HepG2 (cell line): ENCODE measurements at regions not wholly inside any gene's neighbourhood (a gene's known extent, or its start where the extent isn't known, plus 50 kb on each side); places are given as distances from the start of the nearest gene placed in this dataset.

Experiments
- ATAC-seq: fragments of 200-7000 bp; cut with Tn5 transposase; 3 replicates; pipeline ENCODE4 v1.9.1; 2020; ENCODE audit warnings: mild to moderate bottlenecking, moderate library complexity
- BruUV-seq: library from RNA; stranded (reverse); fragments of 400-500 nt; replicated peaks from 2 replicates; lab custom pipeline; 2021; lab: Mats Ljungman, UMichigan
- CTCF ChIA-PET: fragments of 300-600 bp; formaldehyde crosslinking; extraction: SDS; loops from one replicate; lab custom pipeline; 2021; ENCODE audit warnings: low total read pairs, inconsistent platforms, low intra/inter-chr PET ratio; lab: Yijun Ruan, JAX
- POLR2A ChIA-PET: fragments of 350-600 bp; sonication (Branson Sonifier 250); formaldehyde crosslinking; loops from one replicate; lab custom pipeline; 2020; ENCODE audit warnings: antibody characterized with exemption, inconsistent platforms; lab: Yijun Ruan, JAX
- DNase-seq: peaks from one replicate; pipeline ENCODE4 v3.0.0-alpha.2; 2015; ENCODE audit warnings: low spot score
- FAIRE-seq: peaks from 3 replicates; lab custom pipeline; 2011; peaks lifted over from hg19 to GRCh38; lab: Jason Lieb, UNC
- H2AFZ ChIP-seq: one replicate; pipeline ENCODE4 v1.6.1; 2011; ENCODE audit warnings: low read length, inconsistent platforms
- H3K27ac ChIP-seq: fragments of 300-600 bp; 3 replicates; pipeline ENCODE4 v1.8.0; 2011; ENCODE audit warnings: mixed run types, mild to moderate bottlenecking, mixed read lengths, low read length, inconsistent platforms; ENCODE audit not compliant: insufficient read depth; ENCODE audit errors: extremely low read length
- H3K27me3 ChIP-seq, 2 experiments: fragments of 200-600 bp in 1 of 2; 2 replicates in 1 of 2; 3 replicates in 1 of 2; pipeline versions ENCODE4 v1.6.0 to v1.8.0; 2011; ENCODE audit warnings: low read length in 2 of 2, mild to moderate bottlenecking in 2 of 2, moderate library complexity in 2 of 2, inconsistent platforms in 1 of 2; ENCODE audit not compliant: insufficient read depth in 2 of 2, control insufficient read depth in 1 of 2
- H3K36me3 ChIP-seq, 2 experiments: fragments of 200-600 bp in 1 of 2; replicated peaks in 1 of 2; 2 replicates in 1 of 2; 3 replicates in 1 of 2; pipeline versions ENCODE4 v1.5.1 to v1.8.0; 2011; ENCODE audit warnings: low read length in 2 of 2, inconsistent platforms in 1 of 2; ENCODE audit not compliant: insufficient read depth in 2 of 2, control insufficient read depth in 1 of 2
- H3K4me1 ChIP-seq: 2 replicates; pipeline ENCODE4 v1.5.1; 2012; ENCODE audit warnings: low read length, inconsistent platforms; ENCODE audit not compliant: insufficient read depth
- H3K4me2 ChIP-seq: 2 replicates; pipeline ENCODE4 v1.6.0; 2011; ENCODE audit warnings: low read depth, low read length, inconsistent platforms
- H3K4me3 ChIP-seq, 3 experiments: fragments of 200-600 bp in 1 of 3; sonication (generic), shearing (Covaris generic) in 1 of 3; replicated peaks in 1 of 3; 2 replicates each; pipeline ENCODE4 v1.5.1; 2011 to 2016; ENCODE audit warnings: low read length in 3 of 3, inconsistent platforms in 2 of 3, low read depth in 2 of 3, mild to moderate bottlenecking in 2 of 3, control low read depth in 1 of 3, mixed read lengths in 1 of 3; ENCODE audit not compliant: insufficient read depth in 1 of 3
- H3K79me2 ChIP-seq: one replicate; pipeline ENCODE4 v1.6.1; 2011; ENCODE audit warnings: low read length, inconsistent platforms; ENCODE audit not compliant: insufficient read depth
- H3K9ac ChIP-seq: 2 replicates; pipeline ENCODE4 v1.6.0; 2011; ENCODE audit warnings: mild to moderate bottlenecking, low read depth, low read length, inconsistent platforms; ENCODE audit not compliant: insufficient read depth
- H3K9me3 ChIP-seq: 2 replicates; pipeline ENCODE4 v1.5.1; 2012; ENCODE audit warnings: mild to moderate bottlenecking, low read length
- H4K20me1 ChIP-seq: 2 replicates; pipeline ENCODE4 v1.6.0; 2011; ENCODE audit warnings: inconsistent platforms, mild to moderate bottlenecking, low read length, moderate library complexity; ENCODE audit not compliant: insufficient read depth
- ATF6 ChIP-seq: sonication (generic); formaldehyde crosslinking; conservative IDR thresholded peaks from 2 replicates; pipeline ENCODE4 v1.4.0; 2020; ENCODE audit warnings: missing genetic modification reagents
- SATB2 ChIP-seq: sonication (generic); formaldehyde crosslinking; IDR thresholded peaks from 2 replicates; pipeline ENCODE4 v1.5.0; 2020; ENCODE audit warnings: missing genetic modification reagents
- ZBTB3 ChIP-seq: sonication (generic); formaldehyde crosslinking; IDR thresholded peaks from 2 replicates; pipeline ENCODE4 v1.4.0; 2020; ENCODE audit warnings: low read depth, mild to moderate bottlenecking, moderate library complexity, missing genetic modification reagents, borderline replicate concordance
- ZNF407 ChIP-seq: sonication (generic); formaldehyde crosslinking; IDR thresholded peaks from one replicate; pipeline ENCODE4 v1.5.1; 2020; ENCODE audit warnings: mild to moderate bottlenecking, missing genetic modification reagents; ENCODE audit errors: not compliant biosample characterization
- ZNF883 ChIP-seq: sonication (generic); formaldehyde crosslinking; IDR thresholded peaks from 2 replicates; pipeline ENCODE4 v1.5.1; 2020; ENCODE audit warnings: mild to moderate bottlenecking, missing genetic modification reagents; ENCODE audit errors: not compliant biosample characterization
- WGBS: methylation state at CpG from one replicate; pipeline ENCODE4 v1.1.6; 2017; ENCODE audit warnings: low lambda C conversion rate; 5-methylcytosine and 5-hydroxymethylcytosine counted together
- in situ Hi-C: cut with HindIII; loops from 2 replicates; pipeline ENCODE4 v1.10.0; 2017; ENCODE audit warnings: low pct_unique_long_range_greater_than_20kb; ENCODE audit not compliant: extremely low pct_ligation_motif_present
- intact Hi-C: fragments of 100-400 bp; cut with micrococcal nuclease; formaldehyde crosslinking; loops from one replicate; pipeline ENCODE4 v1.10.0; 2022; ENCODE audit not compliant: unreplicated experiment

DNA sequence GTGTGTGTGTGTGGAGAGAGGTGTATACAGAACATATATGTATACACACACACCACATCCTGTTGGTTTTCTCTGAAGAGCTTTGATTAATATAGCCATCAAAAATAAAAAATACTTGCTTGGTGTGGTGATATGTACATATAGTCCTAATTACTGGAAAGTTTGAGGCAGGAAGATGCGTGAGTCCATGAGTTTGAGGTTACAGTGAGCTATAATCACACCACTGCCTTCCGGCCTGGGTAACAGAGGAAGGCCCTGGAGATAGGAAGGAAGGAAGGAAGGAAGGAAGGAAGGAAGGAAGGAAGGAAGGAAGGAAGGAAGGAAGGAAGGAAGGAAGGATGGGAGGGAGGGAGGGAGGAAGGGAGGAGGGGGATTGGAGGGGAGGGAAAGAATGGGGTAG is 360.4 kb upstream of the CPEB2 start:
- Histone ChIP-seq H3K4me2 (no peak overlapping the region), H3K27ac (no peak overlapping the region), H2AFZ (no peak overlapping the region), H3K4me3 (no peak overlapping the region), H3K9me3 (peaks cover 62% of the 10 kb centered on the region), H3K36me3 (no peaks in the 10 kb centered on the region), H3K79me2 (no peaks in the 10 kb centered on the region), H3K9ac (no peak overlapping the region), H3K27me3 (no peaks in the 10 kb centered on the region), H4K20me1 (no peaks in the 10 kb centered on the region), H3K4me1 (no peaks in the 10 kb centered on the region)
- FAIRE-seq (no peak), DNase-seq (no peak), ATAC-seq (no peak)
- in situ Hi-C loops (no loop called here), intact Hi-C loops (no loop called here)
- ChIA-PET POLR2A (no interaction called here), CTCF (no interaction called here)
- no TSS peak for BruUV-seq
- WGBS: 19% methylated on average over 2 of the region's 2 CpGs
- no peak for TF ChIP-seq SATB2 (CRISPR knock-in tag)
- no peak for TF ChIP-seq ZBTB3 (CRISPR knock-in tag)
- no peak for TF ChIP-seq ATF6 (CRISPR knock-in tag)
- TF ChIP-seq ZNF883: no peak

DNA sequence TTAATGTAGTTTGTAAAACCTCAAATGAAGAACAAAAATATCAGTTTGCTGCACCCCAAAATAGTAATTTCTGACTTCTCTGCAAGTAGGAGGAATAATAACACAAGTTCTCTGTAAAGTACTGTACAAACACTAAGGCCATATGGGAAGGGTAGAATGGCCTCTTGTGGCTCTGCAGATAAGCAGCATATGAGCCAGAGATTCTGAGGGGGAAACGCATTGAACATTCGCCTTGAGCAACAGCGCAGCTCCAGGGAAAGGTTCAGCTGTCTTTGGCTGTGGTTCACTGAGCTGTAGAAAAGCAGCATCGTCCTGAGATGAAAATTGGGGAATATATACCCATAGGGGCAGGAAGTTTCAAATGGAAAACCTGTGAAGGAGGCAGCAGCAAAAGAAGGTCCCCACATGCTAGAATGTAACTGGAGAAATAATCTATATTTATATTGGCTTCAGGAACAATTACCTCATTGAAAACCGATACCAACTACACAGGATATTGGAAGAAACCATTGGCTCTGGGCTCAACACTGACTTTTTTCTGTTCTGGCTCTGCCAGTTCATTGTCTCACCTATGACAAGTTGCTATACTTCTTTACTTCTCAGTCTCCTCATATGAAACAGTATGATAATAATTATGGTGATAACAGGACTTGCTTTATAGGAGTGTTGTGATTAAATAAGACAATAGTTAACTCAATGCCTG is 357.6 kb upstream of the CPEB2 start:
- no peaks in the 10 kb centered on the region for H3K36me3 ChIP-seq
- H3K4me3 ChIP-seq: no peak overlapping the region
- no peak overlapping the region for H2AFZ ChIP-seq
- no peak overlapping the region for H3K9ac ChIP-seq
- H4K20me1 ChIP-seq: no peaks in the 10 kb centered on the region
- POLR2A ChIA-PET: no interaction called here
- intact Hi-C loops (no loop called here), in situ Hi-C loops (no loop called here)
- ATAC-seq (no peak), DNase-seq (no peak), FAIRE-seq (no peak)
- no peaks in the 10 kb centered on the region for H3K79me2 ChIP-seq
- H3K4me2 ChIP-seq: no peak overlapping the region
- no peaks in the 10 kb centered on the region for H3K27me3 ChIP-seq
- peaks cover 61% of the 10 kb centered on the region for H3K9me3 ChIP-seq
- BruUV-seq: no TSS peak
- WGBS: 19% methylated on average over 5 of the region's 5 CpGs
- no peak overlapping the region for H3K27ac ChIP-seq
- CTCF ChIA-PET: no interaction called here
- no peaks in the 10 kb centered on the region for H3K4me1 ChIP-seq
- TF ChIP-seq ZNF407 (CRISPR knock-in tag): no peak
